Fibroblast of the aortic adventitia (primary cell): ENCODE measurements at regions not wholly inside any gene's neighbourhood (a gene's known extent, or its start where the extent isn't known, plus 50 kb on each side); places are given as distances from the start of the nearest gene placed in this dataset.

Source experiments
- DNase-seq: peaks from one replicate; pipeline ENCODE4 v3.0.0-alpha.2; 2010; ENCODE audit warnings: low read depth
- H3K4me3 ChIP-seq: 2 replicates; pipeline ENCODE4 v1.5.1; 2011; ENCODE audit warnings: low read depth, mild to moderate bottlenecking, control low read depth, low read length, moderate library complexity
- CTCF ChIP-seq: IDR thresholded peaks from 2 replicates; pipeline ENCODE4 v1.5.1; 2011; ENCODE audit warnings: mild to moderate bottlenecking, low read length, control low read depth, inconsistent platforms; ENCODE audit not compliant: insufficient read depth

- TF ChIP-seq CTCF, result no peak
- no peak for DNase-seq
- no peak overlapping the region for H3K4me3 ChIP-seq
Observed at GRCh38 chr5:26740182-26740581, 298.2 kb downstream of the CDH9 start.

- H3K4me3 ChIP-seq, result no peak overlapping the region
- no peak for DNase-seq
- TF ChIP-seq CTCF, result no peak
Observed at GRCh38 chr5:26737348-26738265, 300.8 kb downstream of the CDH9 start.

GRCh38 chr5:26727916-26728315 lies 310.5 kb downstream of the CDH9 start:
- no peak overlapping the region for H3K4me3 ChIP-seq
- TF ChIP-seq CTCF, result no peak
- DNase-seq, result no peak

GRCh38 chr5:26719803-26720202 lies 318.6 kb downstream of the CDH9 start:
- no peak overlapping the region for H3K4me3 ChIP-seq
- DNase-seq, result no peak
- no peak for TF ChIP-seq CTCF

GRCh38 chr5:26700759-26701384 lies 337.5 kb downstream of the CDH9 start:
- DNase-seq, result no peak
- H3K4me3 ChIP-seq, result no peak overlapping the region
- TF ChIP-seq CTCF, result no peak

GRCh38 chr5:26692952-26693351 lies 345.4 kb downstream of the CDH9 start:
- DNase-seq, result no peak
- no peak overlapping the region for H3K4me3 ChIP-seq
- TF ChIP-seq CTCF, result no peak

GRCh38 chr5:26691486-26691885 lies 346.9 kb downstream of the CDH9 start:
- TF ChIP-seq CTCF, result no peak
- no peak for DNase-seq
- no peak overlapping the region for H3K4me3 ChIP-seq
